ENCODE measurements at regions not wholly inside any gene's neighbourhood (a gene's known extent, or its start where the extent isn't known, plus 50 kb on each side); places are given as distances from the start of the nearest gene placed in this dataset.

GRCh38 chr11:127481391-127481790 is 480.8 kb upstream of the KIRREL3 start:
- DNase-seq (ENCODE audit: insufficient read length, low spot score) (no peak), FAIRE-seq (no peak)

GRCh38 chr11:127478826-127479225 is 478.3 kb upstream of the KIRREL3 start:
- no peak for FAIRE-seq

GRCh38 chr11:127474766-127475165 is 474.2 kb upstream of the KIRREL3 start:
- no peak for DNase-seq (ENCODE audit: insufficient read length, low spot score)
- no peak for FAIRE-seq

More at GRCh38 chr11:127478826-127479225, 478.3 kb upstream of the KIRREL3 start:
- DNase-seq (ENCODE audit: insufficient read length, low spot score) = no peak

GRCh38 chr11:127472505-127472904 is 471.9 kb upstream of the KIRREL3 start:
- no peak for DNase-seq (ENCODE audit: insufficient read length, low spot score)
- no peak for FAIRE-seq

- FAIRE-seq (no peak), DNase-seq (ENCODE audit: insufficient read length, low spot score) (no peak)
These were observed 471.1 kb upstream of the KIRREL3 start for GRCh38 chr11:127471662-127472061.

- no peak for FAIRE-seq
- no peak for DNase-seq (ENCODE audit: insufficient read length, low spot score)
These were observed 469.8 kb upstream of the KIRREL3 start for GRCh38 chr11:127470306-127470884.

GRCh38 chr11:127464325-127464724 is 463.8 kb upstream of the KIRREL3 start:
- no peak for DNase-seq (ENCODE audit: insufficient read length, low spot score)
- FAIRE-seq = no peak

GRCh38 chr11:127462065-127462344 is 461.4 kb upstream of the KIRREL3 start:
- no peak for DNase-seq (ENCODE audit: insufficient read length, low spot score)
- FAIRE-seq = no peak

- no peak for FAIRE-seq
- no peak for DNase-seq (ENCODE audit: insufficient read length, low spot score)
These were observed 460.9 kb upstream of the KIRREL3 start for GRCh38 chr11:127461241-127462064.

- FAIRE-seq = no peak
- DNase-seq (ENCODE audit: insufficient read length, low spot score) = no peak
These were observed 458.0 kb upstream of the KIRREL3 start for GRCh38 chr11:127458561-127458960.

- DNase-seq (ENCODE audit: insufficient read length, low spot score) = no peak
These were observed 454.3 kb upstream of the KIRREL3 start for GRCh38 chr11:127454856-127455255.

GRCh38 chr11:127452533-127452932 is 452.0 kb upstream of the KIRREL3 start:
- FAIRE-seq (no peak), DNase-seq (ENCODE audit: insufficient read length, low spot score) (no peak)

More at GRCh38 chr11:127454856-127455255, 454.3 kb upstream of the KIRREL3 start:
- FAIRE-seq = no peak

- DNase-seq (ENCODE audit: insufficient read length, low spot score) = no peak
- FAIRE-seq = no peak
These were observed 451.3 kb upstream of the KIRREL3 start for GRCh38 chr11:127451861-127452260.

GRCh38 chr11:127448101-127448500 is 447.5 kb upstream of the KIRREL3 start:
- DNase-seq (ENCODE audit: insufficient read length, low spot score) (no peak), FAIRE-seq (no peak)

GRCh38 chr11:127445476-127445875 is 444.9 kb upstream of the KIRREL3 start:
- DNase-seq (ENCODE audit: insufficient read length, low spot score) (no peak), FAIRE-seq (no peak)

GRCh38 chr11:127443297-127443696 is 442.7 kb upstream of the KIRREL3 start:
- DNase-seq (ENCODE audit: insufficient read length, low spot score) (no peak), FAIRE-seq (no peak)

- no peak for FAIRE-seq
- no peak for DNase-seq (ENCODE audit: insufficient read length, low spot score)
These were observed 440.0 kb upstream of the KIRREL3 start for GRCh38 chr11:127440616-127441015.

- DNase-seq (ENCODE audit: insufficient read length, low spot score) = no peak
- FAIRE-seq = no peak
These were observed 424.7 kb upstream of the KIRREL3 start for GRCh38 chr11:127425281-127425680.

GRCh38 chr11:127424661-127425060 is 424.1 kb upstream of the KIRREL3 start:
- no peak for FAIRE-seq
- no peak for DNase-seq (ENCODE audit: insufficient read length, low spot score)

GRCh38 chr11:127420139-127420538 is 419.6 kb upstream of the KIRREL3 start:
- DNase-seq (ENCODE audit: insufficient read length, low spot score) (no peak), FAIRE-seq (no peak)

GRCh38 chr11:127412722-127413380 is 412.3 kb upstream of the KIRREL3 start:
- no peak for DNase-seq (ENCODE audit: insufficient read length, low spot score)

GRCh38 chr11:127412234-127412633 is 411.7 kb upstream of the KIRREL3 start:
- DNase-seq (ENCODE audit: insufficient read length, low spot score) = no peak
- no peak for FAIRE-seq

More at GRCh38 chr11:127412722-127413380, 412.3 kb upstream of the KIRREL3 start:
- FAIRE-seq = no peak
